Hypothalamus (tissue), 51 donors: ENCODE measurements at regions not wholly inside any gene's neighbourhood (a gene's known extent, or its start where the extent isn't known, plus 50 kb on each side); places are given as distances from the start of the nearest gene placed in this dataset.
A peak's percentile ranks its signal among the peaks of the same experiment; 100 is the strongest.

ENCODE experiments used
- DNase-seq, 51 donors: peaks; one replicate each; lab custom pipeline; 2025; lab: John Stamatoyannopoulos, UW

- DNase-seq, result no peak
These were observed 207.3 kb downstream of the URI1 start for GRCh38 chr19:30149300-30149699.

GRCh38 chr19:30150626-30151025 is 208.6 kb downstream of the URI1 start:
- DNase-seq, result peak in 3 of 51 donors; percentile 11 to 54 (median 18)

- no peak for DNase-seq
These were observed 209.0 kb downstream of the URI1 start for GRCh38 chr19:30151081-30151480.

- no peak for DNase-seq
These were observed 210.7 kb downstream of the URI1 start for GRCh38 chr19:30152510-30153291.

GRCh38 chr19:30153326-30154210 is 211.5 kb downstream of the URI1 start:
- no peak for DNase-seq

- DNase-seq, result no peak
These were observed 212.4 kb downstream of the URI1 start for GRCh38 chr19:30154410-30154809.

- DNase-seq, result no peak
These were observed 213.6 kb downstream of the URI1 start for GRCh38 chr19:30155381-30156200.

GRCh38 chr19:30156646-30157045 is 214.6 kb downstream of the URI1 start:
- DNase-seq, result no peak

- DNase-seq, result no peak
These were observed 213.9 kb upstream of the ZNF536 start for GRCh38 chr19:30158067-30158892.

GRCh38 chr19:30158893-30159245 is 213.3 kb upstream of the ZNF536 start:
- DNase-seq, result no peak

- DNase-seq, result no peak
These were observed 212.5 kb upstream of the ZNF536 start for GRCh38 chr19:30159636-30160035.

- DNase-seq, result no peak
These were observed 211.8 kb upstream of the ZNF536 start for GRCh38 chr19:30160426-30160825.

- no peak for DNase-seq
These were observed 211.0 kb upstream of the ZNF536 start for GRCh38 chr19:30161021-30161655.

- no peak for DNase-seq
These were observed 210.4 kb upstream of the ZNF536 start for GRCh38 chr19:30161770-30162169.

GRCh38 chr19:30162718-30163117 is 209.5 kb upstream of the ZNF536 start:
- DNase-seq, result no peak

- no peak for DNase-seq
These were observed 208.5 kb upstream of the ZNF536 start for GRCh38 chr19:30163663-30164062.

- no peak for DNase-seq
These were observed 206.9 kb upstream of the ZNF536 start for GRCh38 chr19:30165228-30165813.

GRCh38 chr19:30167206-30167868 is 204.8 kb upstream of the ZNF536 start:
- DNase-seq, result no peak
